GM18520 (cell line): ENCODE measurements at regions not wholly inside any gene's neighbourhood (a gene's known extent, or its start where the extent isn't known, plus 50 kb on each side); places are given as distances from the start of the nearest gene placed in this dataset.
"Not testable (repeated sequence)": the region's sequence is repeated elsewhere in the genome, so short reads cannot be mapped to it uniquely, and the experiment has no call there.

Experiments used
- ATAC-seq: cut with Tn5 transposase; IDR thresholded peaks from one replicate; pipeline ENCODE4 v1.9.1; 2021; ENCODE audit not compliant: unreplicated experiment

DNA sequence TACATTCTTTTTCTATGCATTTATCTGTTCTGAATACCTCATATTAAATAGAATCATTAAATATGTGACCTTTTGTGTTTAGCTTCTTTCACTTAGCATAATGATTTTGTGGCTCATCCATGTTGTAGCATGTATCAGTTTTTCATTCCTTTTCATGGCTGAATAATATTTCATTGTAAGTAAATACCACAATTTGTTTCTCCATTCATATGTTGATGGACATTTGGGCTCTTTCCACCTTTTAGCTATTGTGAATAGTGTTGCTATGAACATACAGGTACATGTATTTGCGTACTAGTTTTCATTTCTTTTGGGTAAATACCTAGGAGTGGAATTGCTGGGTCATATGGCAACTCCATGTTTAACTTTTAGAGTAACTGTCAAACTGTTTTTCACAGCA lies 85.1 kb downstream of the GNL3L start:
- no peak for ATAC-seq

GRCh38 chrX:54633641-54634040 lies 103.6 kb downstream of the GNL3L start:
- no peak for ATAC-seq

DNA sequence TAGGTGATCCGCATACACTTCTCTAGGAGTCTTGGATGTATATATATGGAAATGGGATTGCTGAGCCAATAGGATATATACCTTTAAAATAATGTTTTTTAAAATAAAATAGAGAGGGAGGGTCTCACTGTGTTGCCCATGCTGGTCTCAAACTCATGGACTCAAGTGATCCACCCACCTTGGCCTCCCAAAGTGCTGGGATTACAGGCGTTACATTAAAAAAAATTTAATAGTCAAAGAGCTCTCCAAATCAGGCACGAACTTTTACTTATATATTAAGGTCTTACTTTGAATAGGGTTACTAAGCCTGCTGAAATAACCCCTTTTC lies 109.0 kb downstream of the GNL3L start:
- ATAC-seq = no peak

GRCh38 chrX:54639346-54640102 lies 109.5 kb downstream of the GNL3L start:
- peak; percentile 95 for ATAC-seq

DNA sequence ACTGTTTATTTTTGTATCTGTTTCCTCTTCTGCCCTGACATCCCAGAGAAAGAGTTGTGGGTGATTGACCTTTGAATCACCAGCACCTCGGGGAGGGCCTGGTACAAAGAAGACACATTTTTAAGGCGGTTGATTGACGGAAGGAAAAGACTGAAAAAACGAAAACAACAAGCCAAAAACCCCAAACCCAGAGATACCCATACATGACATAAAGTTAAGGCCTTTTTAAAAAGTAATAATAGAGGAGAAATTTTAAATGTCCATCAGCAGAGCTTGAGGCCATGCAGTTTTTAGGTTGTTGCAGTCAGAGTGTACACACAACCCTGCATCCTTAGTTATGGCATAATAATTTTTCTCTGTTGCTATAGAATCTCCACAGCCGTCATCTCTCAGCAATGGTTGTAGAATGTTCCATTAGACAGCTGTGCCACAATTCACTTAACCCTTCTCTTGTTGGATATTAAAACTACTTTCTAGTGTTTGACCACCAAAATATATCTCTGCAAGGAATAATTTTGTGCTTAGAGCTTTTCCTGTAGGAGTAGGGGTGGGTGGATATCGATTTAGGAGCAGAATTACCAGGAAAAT lies 110.2 kb downstream of the GNL3L start:
- ATAC-seq = no peak

GRCh38 chrX:54640736-54641135 lies 110.7 kb downstream of the GNL3L start:
- no peak for ATAC-seq

GRCh38 chrX:54641530-54641929 lies 111.5 kb downstream of the GNL3L start:
- ATAC-seq = no peak

DNA sequence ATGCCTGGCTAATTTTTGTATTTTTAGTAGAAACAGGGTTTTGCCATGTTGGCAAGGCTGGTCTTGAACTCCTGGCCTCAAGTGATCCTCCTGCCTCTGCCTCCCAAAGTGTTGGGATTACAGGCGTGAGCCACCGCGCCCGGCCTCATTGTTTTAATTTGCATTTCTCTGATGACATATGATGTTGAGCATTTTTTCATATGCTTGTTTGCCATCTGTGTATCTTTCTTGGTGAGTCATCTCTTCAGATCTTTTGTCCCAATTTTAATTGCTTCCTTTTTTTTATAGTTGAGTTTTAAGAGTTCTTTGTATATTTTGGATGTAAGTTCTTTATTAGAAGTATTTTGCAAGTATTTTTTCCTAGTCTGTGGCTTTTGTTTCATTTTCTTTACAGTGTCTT lies 117.6 kb downstream of the GNL3L start:
- ATAC-seq = not testable (repeated sequence)

GRCh38 chrX:54659547-54659946 lies 129.5 kb downstream of the GNL3L start:
- no peak for ATAC-seq

DNA sequence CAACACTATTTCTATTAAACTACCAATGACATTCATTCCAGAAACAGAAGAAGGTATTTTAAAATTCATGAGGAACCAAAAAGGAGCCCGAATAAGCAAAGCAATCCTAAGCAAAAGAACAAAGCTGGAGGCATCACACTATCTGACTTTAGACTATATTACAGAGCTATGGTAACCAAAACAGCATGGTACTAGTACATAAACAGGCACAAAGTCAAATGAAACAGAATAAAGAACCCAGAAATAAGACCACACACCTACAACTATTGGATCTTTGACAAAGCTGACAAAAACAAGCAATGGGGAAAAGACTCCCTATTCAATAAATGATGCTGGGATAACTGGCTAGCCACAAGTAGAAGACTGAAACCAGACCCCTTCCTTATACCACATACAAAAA lies 122.3 kb downstream of the ITIH6 start:
- no peak for ATAC-seq

GRCh38 chrX:54695231-54695630 lies 102.8 kb downstream of the ITIH6 start:
- no peak for ATAC-seq

- peak; percentile 56 for ATAC-seq
Measured at GRCh38 chrX:54695816-54696487, 102.1 kb downstream of the ITIH6 start.
